ENCODE measurements at regions not wholly inside any gene's neighbourhood (a gene's known extent, or its start where the extent isn't known, plus 50 kb on each side); places are given as distances from the start of the nearest gene placed in this dataset.
"Not testable (repeated sequence)": the region's sequence is repeated elsewhere in the genome, so short reads cannot be mapped to it uniquely, and the experiment has no call there.

- no peak for DNase-seq
- in situ Hi-C loops (cut with MboI; ENCODE audit: low sequenced_read_pairs in 4 of 4): no loop called here
- H3K27ac ChIP-seq: no peak overlapping the region
- H3K36me3 ChIP-seq: no peaks in the 10 kb centered on the region
- no peaks in the 10 kb centered on the region for H3K4me1 ChIP-seq
- TF ChIP-seq POLR2A (IDR thresholded peaks at IDR 0.05) (no peak), CTCF (IDR thresholded peaks at IDR 0.05 in 4 of 5, conservative IDR thresholded peaks at IDR 0.05 in 1 of 5) (no peak)
- ATAC-seq: no peak
- no peaks in the 10 kb centered on the region for H3K27me3 ChIP-seq
- no peak overlapping the region for H3K4me3 ChIP-seq
- no peaks in the 10 kb centered on the region for H3K9me3 ChIP-seq
- intact Hi-C loops (cut with DNase I; ENCODE audit: low total_unique reads): no loop called here
Observed at GRCh38 chr4:24180586-24180985, 290.7 kb upstream of the PPARGC1A start.

GRCh38 chr4:24179201-24179840, 289.5 kb upstream of the PPARGC1A start:
- in situ Hi-C loops (cut with MboI; ENCODE audit: low sequenced_read_pairs in 4 of 4): no loop called here
- Histone ChIP-seq H3K4me3 (no peak overlapping the region), H3K9me3 (no peaks in the 10 kb centered on the region), H3K27me3 (no peaks in the 10 kb centered on the region), H3K4me1 (no peaks in the 10 kb centered on the region), H3K27ac (no peak overlapping the region), H3K36me3 (no peaks in the 10 kb centered on the region)
- TF ChIP-seq CTCF (IDR thresholded peaks at IDR 0.05 in 4 of 5, conservative IDR thresholded peaks at IDR 0.05 in 1 of 5) (no peak), POLR2A (IDR thresholded peaks at IDR 0.05) (no peak)
- intact Hi-C loops (cut with DNase I; ENCODE audit: low total_unique reads): no loop called here
- DNase-seq: no peak
- no peak for ATAC-seq

GRCh38 chr4:24177443-24177842, 287.6 kb upstream of the PPARGC1A start:
- H3K4me3 ChIP-seq; intact Hi-C loops (cut with DNase I; ENCODE audit: low total_unique reads); DNase-seq; H3K27ac ChIP-seq; H3K27me3 ChIP-seq; H3K36me3 ChIP-seq; ATAC-seq; H3K4me1 ChIP-seq; H3K9me3 ChIP-seq; in situ Hi-C loops (cut with MboI; ENCODE audit: low sequenced_read_pairs in 4 of 4): not testable (repeated sequence)

- Histone ChIP-seq H3K4me3 (no peak overlapping the region), H3K27ac (no peak overlapping the region), H3K36me3 (no peaks in the 10 kb centered on the region), H3K4me1 (no peaks in the 10 kb centered on the region), H3K9me3 (no peaks in the 10 kb centered on the region), H3K27me3 (no peaks in the 10 kb centered on the region)
- no peak for TF ChIP-seq CTCF (IDR thresholded peaks at IDR 0.05 in 4 of 5, conservative IDR thresholded peaks at IDR 0.05 in 1 of 5)
- TF ChIP-seq POLR2A (IDR thresholded peaks at IDR 0.05): no peak
- ATAC-seq (no peak), DNase-seq (no peak)
- in situ Hi-C loops (cut with MboI; ENCODE audit: low sequenced_read_pairs in 4 of 4): no loop called here
- intact Hi-C loops (cut with DNase I; ENCODE audit: low total_unique reads): no loop called here
Observed at GRCh38 chr4:24175707-24176106, 285.9 kb upstream of the PPARGC1A start.

- Histone ChIP-seq H3K4me1 (no peaks in the 10 kb centered on the region), H3K36me3 (no peaks in the 10 kb centered on the region), H3K9me3 (no peaks in the 10 kb centered on the region), H3K4me3 (no peak overlapping the region), H3K27me3 (no peaks in the 10 kb centered on the region), H3K27ac (no peak overlapping the region)
- TF ChIP-seq CTCF (IDR thresholded peaks at IDR 0.05 in 4 of 5, conservative IDR thresholded peaks at IDR 0.05 in 1 of 5): no peak
- TF ChIP-seq POLR2A (IDR thresholded peaks at IDR 0.05): no peak
- ATAC-seq (no peak), DNase-seq (no peak)
- intact Hi-C loops (cut with DNase I; ENCODE audit: low total_unique reads): no loop called here
- in situ Hi-C loops (cut with MboI; ENCODE audit: low sequenced_read_pairs in 4 of 4): no loop called here
Observed at GRCh38 chr4:24174602-24175001, 284.8 kb upstream of the PPARGC1A start.
